H1 (cell line): ENCODE measurements at regions not wholly inside any gene's neighbourhood (a gene's known extent, or its start where the extent isn't known, plus 50 kb on each side); places are given as distances from the start of the nearest gene placed in this dataset.

Experiments used
- CREB1 ChIP-seq: IDR thresholded peaks from 2 replicates; pipeline ENCODE4 v1.6.1; 2012; ENCODE audit warnings: inconsistent platforms
- EP300 ChIP-seq, 2 experiments: IDR thresholded peaks; 1 replicate in 1 of 2; 2 replicates in 1 of 2; pipeline ENCODE4 v1.6.1; 2011 to 2012; ENCODE audit warnings: low read depth in 2 of 2, low read length in 2 of 2, mild to moderate bottlenecking in 2 of 2, borderline replicate concordance in 1 of 2, inconsistent platforms in 1 of 2, moderate library complexity in 1 of 2
- EZH2 ChIP-seq: fragments of 200-600 bp; sonication (generic); IDR thresholded peaks from 2 replicates; pipeline ENCODE4 v1.7.1; 2012; ENCODE audit warnings: low read depth, mild to moderate bottlenecking, moderate library complexity, low read length, inconsistent platforms; ENCODE audit not compliant: severe bottlenecking
- GABPA ChIP-seq: IDR thresholded peaks from 2 replicates; pipeline ENCODE4 v1.6.1; 2011; ENCODE audit warnings: mild to moderate bottlenecking, low read length, moderate library complexity, borderline replicate concordance; ENCODE audit not compliant: insufficient read depth
- JUN ChIP-seq: IDR thresholded peaks from 2 replicates; pipeline ENCODE4 v1.6.1; 2011; ENCODE audit warnings: low read depth, mild to moderate bottlenecking, improper control_type of control experiment, low read length
- JUND ChIP-seq: IDR thresholded peaks from 2 replicates; pipeline ENCODE4 v1.6.1; 2011; ENCODE audit warnings: mild to moderate bottlenecking, improper control_type of control experiment, low read length
- KDM1A ChIP-seq: fragments of 200-600, 300-600 bp; sonication (generic); IDR thresholded peaks from 2 replicates; pipeline ENCODE4 v1.7.1; 2016; ENCODE audit warnings: mild to moderate bottlenecking, low read length, borderline replicate concordance
- POLR2AphosphoS5 ChIP-seq: IDR thresholded peaks from 2 replicates; pipeline ENCODE4 v1.6.1; 2011; ENCODE audit warnings: low read depth, low read length
- RFX5 ChIP-seq: IDR thresholded peaks from 2 replicates; pipeline ENCODE4 v1.6.1; 2011; ENCODE audit warnings: low read depth, low read length, improper control_type of control experiment, borderline replicate concordance
- TEAD4 ChIP-seq: IDR thresholded peaks from 2 replicates; pipeline ENCODE4 v1.6.1; 2012; ENCODE audit warnings: low read depth, low read length, inconsistent platforms, mixed read lengths
- TF ChIP-seq, protein P1 (sequence below), 3 experiments: IDR thresholded peaks; 1 replicate in 2 of 3; 2 replicates in 1 of 3; pipeline versions ENCODE4 v1.5.1 to v1.6.1; 2011; ENCODE audit warnings: low read length in 3 of 3, mild to moderate bottlenecking in 3 of 3, inconsistent platforms in 2 of 3, low read depth in 1 of 3, moderate library complexity in 1 of 3; ENCODE audit not compliant: insufficient read depth in 1 of 3; ENCODE audit errors: control extremely low read depth in 1 of 3
- TF ChIP-seq, protein P2 (sequence below): IDR thresholded peaks from 2 replicates; pipeline ENCODE4 v1.6.1; 2012; ENCODE audit warnings: inconsistent platforms
- TF ChIP-seq, protein P3 (sequence below): IDR thresholded peaks from 2 replicates; pipeline ENCODE4 v1.6.1; 2011; ENCODE audit warnings: low read depth, mild to moderate bottlenecking, low read length; ENCODE audit not compliant: insufficient read depth

DNA sequence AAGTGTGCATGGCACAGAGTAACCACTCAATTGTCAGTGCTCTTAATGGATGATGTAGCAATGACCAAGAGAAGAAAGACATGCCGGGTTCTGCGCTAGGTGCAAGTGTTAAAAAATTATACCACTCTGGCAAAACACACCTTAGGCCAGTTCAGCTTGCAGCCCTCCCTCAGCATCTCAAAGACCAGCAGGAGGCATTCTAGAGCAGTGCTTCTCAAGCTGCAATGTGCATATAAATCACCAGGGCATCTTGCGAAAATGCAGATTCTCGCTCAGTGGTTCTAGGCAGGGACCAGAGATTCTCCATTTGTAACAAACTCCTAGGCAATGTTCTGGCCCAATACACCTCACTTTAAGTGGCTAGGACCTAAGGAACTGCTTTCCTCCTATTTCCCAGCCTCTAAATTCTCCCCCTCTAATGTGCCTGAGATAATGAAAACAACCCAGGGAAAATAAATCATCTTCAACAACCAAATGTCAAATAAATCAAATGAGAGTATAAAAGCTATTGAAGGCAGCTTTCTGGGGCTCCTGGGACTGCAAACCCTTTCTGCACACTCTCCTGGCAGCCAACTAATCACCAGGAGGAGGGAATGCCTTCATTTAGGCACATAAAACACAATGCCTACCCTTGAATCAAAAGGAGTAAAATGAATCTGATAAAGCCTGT is 337.2 kb upstream of the API5 start:
- no peak for TF ChIP-seq JUN
- no peak for TF ChIP-seq POLR2AphosphoS5
- no peak for TF ChIP-seq EZH2
- no peak for TF ChIP-seq JUND
- no peak for TF ChIP-seq RFX5
- TF ChIP-seq, protein P1, sequence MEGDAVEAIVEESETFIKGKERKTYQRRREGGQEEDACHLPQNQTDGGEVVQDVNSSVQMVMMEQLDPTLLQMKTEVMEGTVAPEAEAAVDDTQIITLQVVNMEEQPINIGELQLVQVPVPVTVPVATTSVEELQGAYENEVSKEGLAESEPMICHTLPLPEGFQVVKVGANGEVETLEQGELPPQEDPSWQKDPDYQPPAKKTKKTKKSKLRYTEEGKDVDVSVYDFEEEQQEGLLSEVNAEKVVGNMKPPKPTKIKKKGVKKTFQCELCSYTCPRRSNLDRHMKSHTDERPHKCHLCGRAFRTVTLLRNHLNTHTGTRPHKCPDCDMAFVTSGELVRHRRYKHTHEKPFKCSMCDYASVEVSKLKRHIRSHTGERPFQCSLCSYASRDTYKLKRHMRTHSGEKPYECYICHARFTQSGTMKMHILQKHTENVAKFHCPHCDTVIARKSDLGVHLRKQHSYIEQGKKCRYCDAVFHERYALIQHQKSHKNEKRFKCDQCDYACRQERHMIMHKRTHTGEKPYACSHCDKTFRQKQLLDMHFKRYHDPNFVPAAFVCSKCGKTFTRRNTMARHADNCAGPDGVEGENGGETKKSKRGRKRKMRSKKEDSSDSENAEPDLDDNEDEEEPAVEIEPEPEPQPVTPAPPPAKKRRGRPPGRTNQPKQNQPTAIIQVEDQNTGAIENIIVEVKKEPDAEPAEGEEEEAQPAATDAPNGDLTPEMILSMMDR (IDR thresholded peaks at IDR 0.05; ENCODE audit: control extremely low read depth in 1 of 3, insufficient read depth in 1 of 3, low read depth in 1 of 3, low read length in 3 of 3): peak; percentile 32 to 77 (median 65)
- TF ChIP-seq, protein P2, sequence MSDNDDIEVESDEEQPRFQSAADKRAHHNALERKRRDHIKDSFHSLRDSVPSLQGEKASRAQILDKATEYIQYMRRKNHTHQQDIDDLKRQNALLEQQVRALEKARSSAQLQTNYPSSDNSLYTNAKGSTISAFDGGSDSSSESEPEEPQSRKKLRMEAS: no peak
- no peak for TF ChIP-seq TEAD4
- no peak for TF ChIP-seq GABPA
- TF ChIP-seq CREB1: no peak
- no peak for TF ChIP-seq EP300 (IDR thresholded peaks at IDR 0.05; ENCODE audit: borderline replicate concordance in 1 of 2, low read depth in 2 of 2, low read length in 2 of 2)
- TF ChIP-seq KDM1A: no peak
- TF ChIP-seq, protein P3, sequence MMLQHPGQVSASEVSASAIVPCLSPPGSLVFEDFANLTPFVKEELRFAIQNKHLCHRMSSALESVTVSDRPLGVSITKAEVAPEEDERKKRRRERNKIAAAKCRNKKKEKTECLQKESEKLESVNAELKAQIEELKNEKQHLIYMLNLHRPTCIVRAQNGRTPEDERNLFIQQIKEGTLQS: no peak
